Retinal pigment epithelial cell (primary cell): ENCODE measurements at regions not wholly inside any gene's neighbourhood (a gene's known extent, or its start where the extent isn't known, plus 50 kb on each side); places are given as distances from the start of the nearest gene placed in this dataset.

Experiments used
- DNase-seq: peaks from one replicate; pipeline ENCODE4 v3.0.0-alpha.2; 2010; ENCODE audit warnings: low read depth
- H3K4me3 ChIP-seq: 2 replicates; pipeline ENCODE4 v1.5.1; 2011; ENCODE audit warnings: mild to moderate bottlenecking, low read length, control low read depth, moderate library complexity
- CTCF ChIP-seq: conservative IDR thresholded peaks from 2 replicates; pipeline ENCODE4 v1.5.1; 2011; ENCODE audit warnings: low read depth, low read length, control low read depth, inconsistent platforms

- no peak overlapping the region for H3K4me3 ChIP-seq
- no peak for DNase-seq
- TF ChIP-seq CTCF: no peak
Measured at GRCh38 chr14:25620515-25620914, 570.6 kb upstream of the STXBP6 start.

GRCh38 chr14:25615174-25615573, 565.2 kb upstream of the STXBP6 start:
- TF ChIP-seq CTCF: no peak
- no peak overlapping the region for H3K4me3 ChIP-seq
- no peak for DNase-seq

DNA sequence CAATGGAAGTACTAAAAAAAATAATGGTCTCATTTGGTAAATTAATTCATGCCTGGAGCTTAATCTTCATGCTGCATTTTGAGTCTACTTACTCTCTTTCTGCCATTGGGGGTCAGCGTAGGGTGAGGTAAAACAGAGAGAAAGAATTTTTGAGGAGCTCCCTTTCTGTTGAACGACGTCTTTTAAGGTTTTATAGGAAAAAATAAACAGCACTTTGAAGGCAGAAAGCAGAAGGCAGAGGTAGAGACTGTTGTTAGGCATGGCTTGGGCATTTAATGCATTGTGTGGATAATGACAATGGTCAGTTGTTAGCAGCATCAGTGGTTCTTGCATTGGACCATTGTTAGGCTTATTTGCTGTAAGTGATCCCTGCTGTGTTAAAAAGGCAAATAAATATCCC, 557.2 kb upstream of the STXBP6 start:
- no peak for DNase-seq
- TF ChIP-seq CTCF: no peak
- no peak overlapping the region for H3K4me3 ChIP-seq

GRCh38 chr14:25602106-25602505, 552.2 kb upstream of the STXBP6 start:
- DNase-seq: no peak
- TF ChIP-seq CTCF: no peak
- H3K4me3 ChIP-seq: no peak overlapping the region

- TF ChIP-seq CTCF: no peak
- no peak for DNase-seq
- H3K4me3 ChIP-seq: no peak overlapping the region
Measured at GRCh38 chr14:25588751-25589150, 538.8 kb upstream of the STXBP6 start.

GRCh38 chr14:25574628-25575325, 524.8 kb upstream of the STXBP6 start:
- DNase-seq: no peak
- no peak overlapping the region for H3K4me3 ChIP-seq
- TF ChIP-seq CTCF: no peak

GRCh38 chr14:25570483-25570882, 520.5 kb upstream of the STXBP6 start:
- no peak for TF ChIP-seq CTCF
- DNase-seq: no peak
- H3K4me3 ChIP-seq: no peak overlapping the region
